ENCODE measurements at regions not wholly inside any gene's neighbourhood (a gene's known extent, or its start where the extent isn't known, plus 50 kb on each side); places are given as distances from the start of the nearest gene placed in this dataset.

- Histone ChIP-seq H3K4me1 (ENCODE audit: control insufficient read depth in 1 of 2, insufficient read depth in 2 of 2, low read length in 2 of 2) (peaks cover 10 to 18% of the 10 kb centered on the region in 2 experiments), H2AFZ (ENCODE audit: low read depth, low read length, poor library complexity, severe bottlenecking) (no peak overlapping the region), H3K27me3 (ENCODE audit: insufficient read depth, low read length) (peaks cover 7% of the 10 kb centered on the region; the same call in 1 of the 2 replicates), H4K20me1 (ENCODE audit: insufficient read depth) (no peaks in the 10 kb centered on the region), H3K79me2 (ENCODE audit: insufficient read depth, low read length) (no peaks in the 10 kb centered on the region), H3K4me3 (replicated peaks in 1 of 2; ENCODE audit: low read depth in 1 of 2, low read length in 2 of 2) (no peak overlapping the region), H3K9ac (ENCODE audit: low read length) (no peak overlapping the region), H3K9me2 (ENCODE audit: insufficient read depth) (no peaks in the 10 kb centered on the region), H3K9me3 (ENCODE audit: control insufficient read depth in 1 of 2, insufficient read depth in 1 of 2, low read depth in 1 of 2, low read length in 2 of 2) (no peaks in the 10 kb centered on the region), H3K27ac (ENCODE audit: low read depth, low read length) (no peak overlapping the region), H3K36me3 (ENCODE audit: control insufficient read depth in 1 of 2, insufficient read depth in 2 of 2, low read length in 2 of 2) (no peaks in the 10 kb centered on the region), H3K4me2 (ENCODE audit: low read length) (no peak overlapping the region)
- no peak for TF ChIP-seq ZNF274 (IDR thresholded peaks at IDR 0.05; ENCODE audit: low read depth, low read length)
- TF ChIP-seq REST (IDR thresholded peaks at IDR 0.05; ENCODE audit: low read depth) = no peak
- TF ChIP-seq CEBPB (IDR thresholded peaks at IDR 0.05; ENCODE audit: low read depth) = no peak
- no peak for TF ChIP-seq EGR1 (IDR thresholded peaks at IDR 0.05; ENCODE audit: low read depth)
- no peak for TF ChIP-seq CTCF (IDR thresholded peaks at IDR 0.05 in 2 of 3, conservative IDR thresholded peaks at IDR 0.05 in 1 of 3; ENCODE audit: borderline replicate concordance in 1 of 3, insufficient read depth in 1 of 3, low read depth in 2 of 3, low read length in 2 of 3)
- TF ChIP-seq MAX (IDR thresholded peaks at IDR 0.05) = no peak
- TF ChIP-seq ATF3 (IDR thresholded peaks at IDR 0.05) = no peak
- no peak for TF ChIP-seq POLR2A (IDR thresholded peaks at IDR 0.05; ENCODE audit: borderline replicate concordance, extremely low read depth, insufficient read depth, insufficient read length)
- TF ChIP-seq FOSL1 (IDR thresholded peaks at IDR 0.05; ENCODE audit: low read depth) = no peak
- no peak for TF ChIP-seq YY1 (IDR thresholded peaks at IDR 0.05; ENCODE audit: extremely low read depth, insufficient replicate concordance, low read depth, low read length)
- TF ChIP-seq POLR2AphosphoS5 (IDR thresholded peaks at IDR 0.05; ENCODE audit: low read depth, low read length) = no peak
- TF ChIP-seq ELF1 (IDR thresholded peaks at IDR 0.05; ENCODE audit: borderline replicate concordance, low read depth) = no peak
- no peak for TF ChIP-seq SRF (IDR thresholded peaks at IDR 0.05; ENCODE audit: low read depth)
- ChIA-PET POLR2A (no interaction called here), CTCF (interaction anchor here (0.8 to 1.7 kb wide), 3 partner anchors 8 to 550 kb away, joined by 3 read pairs; no protein-coding TSS in a partner anchor), RAD21 (ENCODE audit: low non-redundant PET in 1 of 2, low total read pairs in 2 of 2, uncharacterized antibody in 2 of 2, unreplicated experiment in 2 of 2) (interaction anchor here in 1 of 2 experiments (0.5 kb wide), 1 partner anchor 475 kb away, joined by 3 read pairs; no protein-coding TSS in a partner anchor)
- no TSS peak for BruUV-seq (replicated peaks)
- intact Hi-C loops (cut with micrococcal nuclease) = loop anchor here (10.0 kb wide), 2 partner anchors 476 to 546 kb away; partner anchors contain the start of gene CXCL12
- DNase-seq (ENCODE audit: low read depth, low spot score) (no peak), ATAC-seq (no peak)
Measured at GRCh38 chr10:44860811-44861736, 50.1 kb upstream of the TMEM72 start.

Measured in HCT116 (cell line).